Uterus (tissue), 3 donors: ENCODE measurements at regions not wholly inside any gene's neighbourhood (a gene's known extent, or its start where the extent isn't known, plus 50 kb on each side); places are given as distances from the start of the nearest gene placed in this dataset.
"Not testable (repeated sequence)": the region's sequence is repeated elsewhere in the genome, so short reads cannot be mapped to it uniquely, and the experiment has no call there.

Experiments used
- DNase-seq, 2 donors: peaks; one replicate each; pipeline ENCODE4 v3.0.0-alpha.2; 2019 to 2020
- H3K27ac ChIP-seq, 2 donors: fragments of 200-600 bp; sonication (generic); 1 replicate in 1 of 2; 2 replicates in 1 of 2; pipeline ENCODE4 v1.5.1; 2016 to 2018
- H3K27me3 ChIP-seq, 2 donors: fragments of 200-600 bp; sonication (generic); one replicate each; pipeline ENCODE4 v1.5.1; 2018 to 2019; ENCODE audit warnings: control low read depth in 1 of 2
- H3K36me3 ChIP-seq, 2 donors: fragments of 200-600 bp; sonication (generic); one replicate each; pipeline ENCODE4 v1.5.1; 2019; ENCODE audit warnings: control low read depth in 1 of 2
- H3K4me1 ChIP-seq, 2 donors: fragments of 200-600 bp; sonication (generic); one replicate each; pipeline ENCODE4 v1.5.1; 2018 to 2019; ENCODE audit warnings: control low read depth in 1 of 2
- H3K4me3 ChIP-seq, 2 donors: fragments of 200-600 bp; sonication (generic); 1 replicate in 1 of 2; 2 replicates in 1 of 2; pipeline ENCODE4 v1.5.1; 2018 to 2019; ENCODE audit warnings: mild to moderate bottlenecking in 1 of 2
- H3K9me3 ChIP-seq, 2 donors: fragments of 200-600 bp; sonication (generic); one replicate each; pipeline ENCODE4 v1.5.1; 2019; ENCODE audit warnings: control low read depth in 1 of 2
- CTCF ChIP-seq, 4 experiments: fragments of 200-600 bp in 2 of 4; fragments of 450-650 bp in 2 of 4; sonication (generic) in 2 of 4; IDR thresholded peaks; one replicate each; pipeline ENCODE4 v1.5.1; 2016 to 2019; ENCODE audit warnings: antibody characterized with exemption in 4 of 4, mild to moderate bottlenecking in 2 of 4, moderate library complexity in 1 of 4
- POLR2A ChIP-seq, 2 donors: fragments of 450-650 bp; IDR thresholded peaks; one replicate each; pipeline ENCODE4 v1.6.1; 2016; ENCODE audit warnings: antibody characterized with exemption in 2 of 2, mild to moderate bottlenecking in 1 of 2, moderate library complexity in 1 of 2
- intact Hi-C: fragments of 100-400 bp; cut with DNase I; formaldehyde crosslinking; loops from one replicate; pipeline ENCODE4 v1.15.1; 2023; ENCODE audit warnings: low total_unique reads
- donor health status: DM: yes; HTN: yes; CAD: no.

- Histone ChIP-seq H3K36me3 (no peaks in the 10 kb centered on the region), H3K4me3 (no peak overlapping the region), H3K9me3 (no peaks in the 10 kb centered on the region), H3K4me1 (peaks cover 0 to 6% of the 10 kb centered on the region in 2 donors), H3K27me3 (no peaks in the 10 kb centered on the region), H3K27ac (no peak overlapping the region)
- intact Hi-C loops, result no loop called here
- TF ChIP-seq POLR2A (IDR thresholded peaks at IDR 0.05), result no peak
- no peak for TF ChIP-seq CTCF (IDR thresholded peaks at IDR 0.05)
- peak in 1 of 2 donors; percentile 22 for DNase-seq
Observed at GRCh38 chr4:3613967-3614730, 81.9 kb upstream of the LRPAP1 start.

GRCh38 chr4:3612934-3613333, 80.7 kb upstream of the LRPAP1 start:
- no peaks in the 10 kb centered on the region for H3K36me3 ChIP-seq
- intact Hi-C loops, result no loop called here
- no peak overlapping the region for H3K27ac ChIP-seq
- TF ChIP-seq POLR2A (IDR thresholded peaks at IDR 0.05) (no peak), CTCF (IDR thresholded peaks at IDR 0.05) (no peak)
- H3K9me3 ChIP-seq, result no peaks in the 10 kb centered on the region
- H3K27me3 ChIP-seq, result no peaks in the 10 kb centered on the region
- DNase-seq, result no peak
- no peak overlapping the region for H3K4me3 ChIP-seq
- peaks cover 0 to 6% of the 10 kb centered on the region in 2 donors for H3K4me1 ChIP-seq

GRCh38 chr4:3612281-3612680, 80.1 kb upstream of the LRPAP1 start:
- intact Hi-C loops, result no loop called here
- Histone ChIP-seq H3K4me1 (peaks cover 0 to 6% of the 10 kb centered on the region in 2 donors), H3K9me3 (no peaks in the 10 kb centered on the region), H3K4me3 (no peak overlapping the region), H3K36me3 (no peaks in the 10 kb centered on the region), H3K27me3 (no peaks in the 10 kb centered on the region), H3K27ac (no peak overlapping the region)
- TF ChIP-seq POLR2A (IDR thresholded peaks at IDR 0.05) (no peak), CTCF (IDR thresholded peaks at IDR 0.05) (no peak)
- no peak for DNase-seq

- intact Hi-C loops, result no loop called here
- peak in 1 of 2 donors; percentile 7 for DNase-seq
- H3K27me3 ChIP-seq, result no peaks in the 10 kb centered on the region
- no peaks in the 10 kb centered on the region for H3K36me3 ChIP-seq
- peaks cover 0 to 6% of the 10 kb centered on the region in 2 donors for H3K4me1 ChIP-seq
- TF ChIP-seq POLR2A (IDR thresholded peaks at IDR 0.05), result no peak
- no peak for TF ChIP-seq CTCF (IDR thresholded peaks at IDR 0.05)
- no peak overlapping the region for H3K27ac ChIP-seq
- H3K4me3 ChIP-seq, result no peak overlapping the region
- no peaks in the 10 kb centered on the region for H3K9me3 ChIP-seq
Observed at GRCh38 chr4:3611778-3612177, 79.6 kb upstream of the LRPAP1 start.

- H3K9me3 ChIP-seq, H3K4me3 ChIP-seq, intact Hi-C loops, H3K27ac ChIP-seq, H3K36me3 ChIP-seq, DNase-seq, H3K4me1 ChIP-seq, H3K27me3 ChIP-seq: not testable (repeated sequence)
Observed at GRCh38 chr4:3610851-3611250, 78.6 kb upstream of the LRPAP1 start.

- H3K4me1 ChIP-seq, H3K9me3 ChIP-seq, H3K27me3 ChIP-seq, H3K27ac ChIP-seq, H3K36me3 ChIP-seq, intact Hi-C loops, H3K4me3 ChIP-seq, DNase-seq: not testable (repeated sequence)
Observed at GRCh38 chr4:3609905-3610304, 77.7 kb upstream of the LRPAP1 start.
